CD4-positive, alpha-beta T cell treated with Interleukin-2 at 100 ng/mL for 4 hours (primary cell): ENCODE measurements at regions not wholly inside any gene's neighbourhood (a gene's known extent, or its start where the extent isn't known, plus 50 kb on each side); places are given as distances from the start of the nearest gene placed in this dataset.

Experiments used
- DNase-seq: peaks from one replicate; pipeline ENCODE4 v3.0.0-alpha.2; 2020; ENCODE audit warnings: low spot score

GRCh38 chr21:43364261-43364510 is 62.7 kb downstream of the SIK1 start:
- DNase-seq: no peak

DNA sequence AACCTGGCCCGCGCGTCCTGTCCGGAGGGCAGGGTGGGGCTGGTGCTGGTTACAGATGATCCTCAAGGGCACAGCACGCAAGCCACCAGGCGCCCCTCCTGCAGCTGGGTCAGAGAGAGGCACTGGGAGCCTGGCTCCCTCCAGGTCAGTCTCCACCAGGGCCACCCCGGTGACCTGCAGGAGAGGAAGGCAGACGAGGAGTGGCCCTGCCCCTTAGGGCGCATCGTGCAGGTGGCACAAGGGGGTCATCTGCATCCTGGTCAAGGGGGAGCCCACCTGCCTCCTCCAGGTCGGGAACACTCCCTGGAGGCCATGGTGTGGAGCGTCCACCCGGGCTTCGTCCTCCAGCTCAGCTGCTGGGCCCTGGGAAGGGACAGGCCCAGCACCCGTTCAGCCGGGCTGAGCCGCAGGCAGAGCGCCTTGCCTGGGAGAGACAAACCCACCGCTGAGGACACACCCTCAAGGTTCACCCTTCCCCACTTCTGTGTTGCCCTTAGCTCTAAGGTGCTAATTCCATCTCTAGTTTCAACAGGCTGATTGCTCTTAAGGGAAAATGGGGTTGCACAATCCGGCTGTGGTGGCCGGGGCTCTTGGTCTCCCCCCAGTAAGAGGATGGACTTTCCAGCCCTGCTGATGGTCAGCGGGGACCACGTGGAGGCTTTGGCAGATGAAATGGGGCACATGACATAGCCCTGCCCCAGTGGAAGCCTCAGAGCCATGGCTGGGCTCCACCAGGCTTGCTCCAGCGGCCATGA is 63.2 kb downstream of the SIK1 start:
- DNase-seq: no peak

GRCh38 chr21:43362915-43363314 is 64.0 kb downstream of the SIK1 start:
- peak; percentile 14 for DNase-seq

GRCh38 chr21:43362321-43362791 is 64.6 kb downstream of the SIK1 start:
- peak; percentile 63 for DNase-seq

- DNase-seq: peak; percentile 12
Observed at GRCh38 chr21:43361493-43362296, 65.2 kb downstream of the SIK1 start.

DNA sequence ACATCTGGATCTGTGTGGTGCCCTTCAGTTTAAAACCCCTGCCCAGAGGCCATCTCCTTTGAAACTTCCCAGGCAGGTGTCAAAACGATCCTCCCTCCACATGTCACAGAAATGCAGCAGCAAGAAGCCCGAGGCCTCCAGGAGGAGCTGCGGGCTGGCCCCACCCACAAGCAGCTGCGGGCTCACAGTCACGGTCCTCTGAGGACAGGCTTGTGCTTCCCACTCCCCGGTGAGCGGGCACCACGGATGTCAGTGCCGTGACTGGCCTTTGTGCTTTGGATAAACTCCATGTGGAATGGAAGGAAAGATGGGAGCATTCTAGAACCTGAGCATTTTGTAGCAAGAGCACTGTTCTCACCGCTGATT is 65.8 kb downstream of the SIK1 start:
- no peak for DNase-seq

- no peak for DNase-seq
Observed at GRCh38 chr21:43360441-43361126, 66.3 kb downstream of the SIK1 start.

- no peak for DNase-seq
Observed at GRCh38 chr21:43358940-43359822, 67.8 kb downstream of the SIK1 start.

GRCh38 chr21:43357715-43358430 is 69.1 kb downstream of the SIK1 start:
- DNase-seq: no peak

DNA sequence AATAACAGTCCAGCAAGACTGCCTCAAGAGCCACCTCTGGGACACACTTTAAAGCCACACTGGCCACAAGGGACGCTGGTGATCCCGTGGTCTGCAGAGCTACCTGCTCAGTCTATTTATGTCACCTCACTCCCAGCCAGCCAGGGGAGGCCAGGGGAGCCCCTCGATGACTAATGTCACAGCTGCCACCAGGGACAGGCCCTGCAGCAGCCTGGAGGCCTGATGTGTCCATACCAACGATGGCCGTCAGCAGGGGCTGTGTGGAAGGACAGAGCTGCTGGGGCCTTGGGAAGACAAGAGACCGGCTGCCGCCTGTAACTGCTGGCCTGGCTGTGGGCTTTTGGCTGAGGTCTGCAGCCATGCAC is 71.0 kb downstream of the SIK1 start:
- DNase-seq: no peak

DNA sequence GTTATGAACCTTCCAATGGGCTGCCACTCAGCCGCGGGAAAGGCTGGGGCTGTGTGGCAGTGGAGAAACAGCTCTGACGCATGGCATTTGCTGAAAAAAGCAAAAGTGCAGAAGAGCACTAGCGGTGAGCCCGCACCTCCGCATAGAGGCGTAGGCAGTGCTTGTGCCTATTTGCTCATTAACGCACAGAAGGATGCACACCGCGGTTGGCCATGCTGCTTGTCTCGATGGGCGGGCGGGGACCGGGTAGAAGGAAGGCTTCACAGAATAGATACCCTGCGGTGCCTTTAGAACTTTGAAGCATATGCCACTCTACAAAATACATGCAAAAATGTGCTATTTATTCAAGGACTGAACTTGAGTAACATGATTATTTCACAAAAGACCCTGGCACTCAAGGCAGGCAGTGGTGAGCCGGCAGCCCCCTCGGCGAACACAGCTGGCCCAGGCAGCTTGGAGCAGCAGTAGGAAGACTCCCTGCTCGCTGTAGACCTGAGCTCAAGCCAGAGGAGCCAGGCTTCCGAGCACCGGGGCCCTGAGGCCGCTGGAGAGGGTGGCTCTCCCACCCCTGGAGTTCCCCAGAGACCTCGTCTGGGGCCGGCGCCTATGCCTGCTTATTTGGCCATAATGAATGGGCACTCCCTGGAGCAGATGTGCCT is 71.5 kb downstream of the SIK1 start:
- DNase-seq: no peak

- DNase-seq: no peak
Observed at GRCh38 chr21:43354666-43355065, 72.3 kb downstream of the SIK1 start.

GRCh38 chr21:43354026-43354420 is 72.9 kb downstream of the SIK1 start:
- DNase-seq: no peak

DNA sequence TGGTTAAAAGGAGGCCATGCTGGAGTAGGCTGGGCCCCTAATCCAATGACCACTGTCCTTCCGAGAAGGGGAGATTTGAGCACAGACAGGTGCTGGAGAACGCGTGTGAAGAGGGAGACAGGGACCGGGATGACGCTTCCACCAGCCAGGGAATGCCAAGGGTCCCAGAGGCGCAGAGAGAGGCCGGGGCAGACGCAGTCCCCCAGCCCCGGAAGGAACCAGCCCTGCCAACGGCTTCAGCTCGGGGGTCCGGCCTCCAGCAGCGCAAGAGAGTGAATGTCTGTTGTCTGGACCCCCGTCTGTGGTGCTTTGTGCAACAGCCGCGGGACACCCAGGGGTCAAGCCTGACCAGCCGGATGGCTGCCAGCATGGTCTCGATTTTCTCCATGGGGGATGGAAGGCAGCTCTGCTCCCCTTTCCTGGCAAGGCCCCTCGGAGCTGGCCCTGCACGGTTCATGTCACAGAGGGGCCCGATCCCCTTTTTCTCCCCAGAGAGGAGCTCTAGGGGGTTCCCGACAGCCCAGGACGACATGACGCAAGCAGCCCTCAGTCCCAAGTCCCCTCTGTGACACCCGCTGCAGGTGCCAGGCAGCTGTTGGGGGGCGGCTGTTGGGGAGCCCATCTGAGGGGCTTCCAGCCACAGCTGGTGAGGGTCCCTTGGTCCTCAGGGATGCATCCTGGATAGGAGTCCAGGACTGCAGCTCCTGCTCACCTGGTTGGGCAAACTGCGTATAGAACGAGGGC is 73.5 kb downstream of the SIK1 start:
- no peak for DNase-seq

DNA sequence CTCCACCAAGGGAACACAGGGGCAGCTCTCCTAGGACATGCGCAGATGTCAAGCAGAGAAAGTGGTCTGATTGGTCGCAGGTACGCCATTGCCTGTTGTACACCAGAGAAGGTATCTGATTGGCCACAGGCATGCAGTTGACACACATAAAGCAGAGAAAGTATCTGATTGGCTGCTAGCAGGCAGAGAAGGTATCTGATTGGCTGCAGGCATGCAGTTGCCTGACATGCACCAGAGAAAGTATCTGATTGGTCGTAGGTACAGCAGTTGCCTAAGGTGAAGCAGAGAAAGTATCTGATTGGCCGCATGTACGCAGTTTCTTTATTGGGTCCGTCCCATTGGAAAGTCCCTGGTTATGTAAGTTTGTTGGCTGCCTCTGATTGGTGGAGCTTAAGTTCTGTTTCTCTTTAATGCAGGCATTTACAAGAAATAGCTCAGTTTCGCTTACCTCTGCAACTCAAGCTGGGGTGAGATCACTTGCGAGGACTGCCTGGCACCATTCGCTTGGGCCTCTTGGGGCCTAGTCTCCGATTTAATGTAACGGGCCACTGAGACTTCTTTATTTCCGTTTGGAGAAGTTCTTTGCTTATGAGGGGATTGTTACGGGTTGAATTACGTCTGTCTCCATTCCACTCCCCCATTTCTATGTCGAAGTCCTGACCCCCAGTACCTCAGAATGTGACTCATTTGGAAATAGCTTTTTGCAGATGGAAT is 74.2 kb downstream of the SIK1 start:
- DNase-seq: peak; percentile 6

GRCh38 chr21:43352154-43352537 is 74.8 kb downstream of the SIK1 start:
- no peak for DNase-seq

- no peak for DNase-seq
Observed at GRCh38 chr21:43351501-43352153, 75.3 kb downstream of the SIK1 start.

DNA sequence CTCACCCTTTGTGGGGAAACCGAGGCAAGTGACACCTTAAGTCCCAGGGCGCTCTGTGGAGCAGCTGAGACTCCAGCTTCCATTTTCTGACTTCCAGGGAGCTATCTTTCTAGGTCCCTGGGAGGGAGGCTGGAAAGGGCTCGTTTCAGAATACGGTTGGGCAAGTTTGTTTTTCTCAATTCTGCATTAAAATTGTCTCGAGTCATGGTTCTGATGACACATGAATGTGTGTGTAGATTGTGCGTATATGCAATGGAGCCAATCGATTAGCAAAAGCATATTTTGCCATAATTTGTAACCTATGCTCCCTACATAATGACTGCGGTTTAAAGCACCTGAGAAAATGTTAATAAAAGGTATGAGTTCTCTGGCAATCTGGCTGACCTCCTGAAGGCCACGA is 77.3 kb downstream of the SIK1 start:
- no peak for DNase-seq

DNA sequence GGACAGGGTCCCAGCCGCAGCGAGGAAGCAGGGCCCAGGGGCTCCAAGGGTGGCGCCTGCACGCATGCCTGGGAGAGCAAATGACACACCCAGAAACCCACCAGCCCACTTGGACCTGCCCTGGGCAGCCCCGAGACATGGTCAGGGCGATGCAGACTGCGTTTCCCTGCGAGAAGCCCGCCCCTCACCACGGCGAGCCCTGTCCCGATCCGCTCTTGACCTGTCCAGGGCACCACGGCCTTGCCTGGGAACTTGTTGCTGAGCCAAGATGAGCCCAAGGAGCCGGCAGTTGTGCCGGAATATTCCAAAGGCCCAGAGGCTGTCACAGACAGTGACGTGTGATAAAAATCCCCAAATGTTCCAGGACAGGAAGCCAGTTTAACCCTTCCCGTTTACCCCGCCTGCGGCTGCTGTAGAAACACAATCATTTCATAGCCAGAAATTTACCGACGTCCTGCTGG is 78.1 kb downstream of the SIK1 start:
- DNase-seq: no peak
